Rectal smooth muscle tissue (tissue), 1 donor: ENCODE measurements at regions not wholly inside any gene's neighbourhood (a gene's known extent, or its start where the extent isn't known, plus 50 kb on each side); places are given as distances from the start of the nearest gene placed in this dataset.
"Not testable (repeated sequence)": the region's sequence is repeated elsewhere in the genome, so short reads cannot be mapped to it uniquely, and the experiment has no call there.

ENCODE experiments used
- H3K27ac ChIP-seq: one replicate; pipeline ENCODE4 v1.7.0; 2013; ENCODE audit warnings: low read depth, low read length, inconsistent platforms
- H3K27me3 ChIP-seq: one replicate; pipeline ENCODE4 v1.7.0; 2013; ENCODE audit warnings: low read length; ENCODE audit not compliant: control insufficient read depth, insufficient read depth
- H3K36me3 ChIP-seq: one replicate; pipeline ENCODE4 v1.7.0; 2013; ENCODE audit warnings: low read length; ENCODE audit not compliant: control insufficient read depth, insufficient read depth
- H3K4me1 ChIP-seq: one replicate; pipeline ENCODE4 v1.7.0; 2013; ENCODE audit warnings: low read length; ENCODE audit not compliant: control insufficient read depth, insufficient read depth
- H3K4me3 ChIP-seq: one replicate; pipeline ENCODE4 v1.7.0; 2013; ENCODE audit warnings: low read length
- H3K9ac ChIP-seq: one replicate; pipeline ENCODE4 v1.7.0; 2013; ENCODE audit warnings: low read length

DNA sequence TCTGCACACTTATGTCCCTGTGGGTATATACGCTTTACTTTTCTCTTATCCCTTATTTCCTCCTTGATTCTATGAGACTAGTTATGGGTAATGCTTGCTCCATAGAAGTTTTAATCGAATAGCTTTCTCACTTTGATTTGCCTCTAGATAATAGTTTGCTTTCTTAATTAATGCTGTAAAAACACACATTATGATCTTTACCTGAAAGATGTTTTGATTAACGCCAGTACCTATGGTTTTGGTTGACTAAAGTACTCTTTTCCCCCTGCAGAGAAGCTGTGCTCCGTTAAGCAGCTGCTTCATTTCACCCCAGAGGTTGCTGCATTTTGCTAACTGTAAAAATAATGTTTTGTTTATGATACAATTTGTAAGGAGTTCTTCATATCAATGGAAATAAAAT lies 362.3 kb downstream of the FLRT2 start:
- Histone ChIP-seq H3K36me3 (no peaks in the 10 kb centered on the region), H3K27ac (no peak overlapping the region), H3K4me3 (no peak overlapping the region), H3K9ac (no peak overlapping the region), H3K4me1 (no peaks in the 10 kb centered on the region), H3K27me3 (no peaks in the 10 kb centered on the region)

DNA sequence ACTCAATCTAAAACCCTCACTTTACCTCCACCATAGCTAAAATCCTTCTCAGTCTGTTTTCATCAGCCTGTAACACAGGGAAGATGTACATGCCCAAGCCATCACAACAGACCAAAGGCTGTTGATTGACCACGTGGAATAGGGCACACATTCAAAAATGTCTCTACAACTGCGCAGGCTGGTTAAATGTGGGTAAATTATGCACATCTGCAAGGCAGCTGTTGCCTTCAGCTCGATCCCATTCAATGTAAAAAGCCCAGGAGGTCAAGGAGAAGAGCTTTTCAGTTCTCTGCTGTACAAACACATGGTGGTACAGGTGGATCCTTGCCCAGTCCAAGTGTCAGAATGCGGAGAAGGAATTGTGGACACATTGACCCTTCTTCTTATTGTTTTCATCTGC lies 354.0 kb downstream of the FLRT2 start:
- Histone ChIP-seq H3K9ac (no peak overlapping the region), H3K36me3 (no peaks in the 10 kb centered on the region), H3K4me1 (no peaks in the 10 kb centered on the region), H3K27ac (no peak overlapping the region), H3K4me3 (no peak overlapping the region), H3K27me3 (no peaks in the 10 kb centered on the region)

DNA sequence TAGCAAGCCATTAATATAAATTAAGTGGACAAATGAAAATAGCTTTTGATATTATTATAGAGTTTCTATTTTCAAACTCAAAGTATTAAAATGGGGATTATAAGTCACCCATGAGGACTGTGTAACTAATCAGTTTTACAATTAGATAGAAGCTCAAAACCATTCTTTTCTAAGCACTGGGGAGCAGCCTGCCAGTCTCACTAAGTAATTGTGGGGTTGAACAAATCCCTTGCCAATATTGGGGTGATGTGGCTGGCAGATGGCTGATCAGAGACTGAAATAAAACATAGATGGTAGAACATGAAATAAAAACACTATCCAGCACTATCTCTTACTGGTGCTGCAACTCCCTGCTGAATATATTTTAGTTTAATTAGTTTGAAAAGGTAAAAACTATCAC lies 353.2 kb downstream of the FLRT2 start:
- Histone ChIP-seq H3K9ac (no peak overlapping the region), H3K4me3 (no peak overlapping the region), H3K27ac (no peak overlapping the region), H3K36me3 (no peaks in the 10 kb centered on the region), H3K27me3 (no peaks in the 10 kb centered on the region), H3K4me1 (no peaks in the 10 kb centered on the region)

GRCh38 chr14:85881935-85882334 lies 352.0 kb downstream of the FLRT2 start:
- H3K4me1 ChIP-seq = no peaks in the 10 kb centered on the region
- H3K4me3 ChIP-seq = no peak overlapping the region
- no peak overlapping the region for H3K9ac ChIP-seq
- H3K36me3 ChIP-seq = no peaks in the 10 kb centered on the region
- no peaks in the 10 kb centered on the region for H3K27me3 ChIP-seq
- no peak overlapping the region for H3K27ac ChIP-seq

DNA sequence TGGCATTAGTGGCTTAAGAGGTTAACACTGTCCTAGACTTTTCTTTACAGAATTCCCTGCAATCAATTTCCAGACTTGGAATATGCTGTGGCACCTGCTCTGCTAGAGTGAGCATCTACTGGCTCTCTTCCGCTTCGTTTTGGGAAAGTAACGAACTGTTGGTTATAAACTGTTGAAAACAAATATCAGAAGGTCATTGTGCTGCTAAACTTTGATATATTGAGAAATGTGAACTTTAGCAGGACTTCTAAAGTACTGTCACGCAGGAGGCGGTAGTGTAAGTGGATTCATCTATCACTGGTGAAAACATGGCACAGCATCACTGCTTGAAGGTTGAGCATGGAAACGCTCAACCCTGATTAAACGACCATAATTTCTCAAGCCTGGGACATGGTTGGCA lies 348.9 kb downstream of the FLRT2 start:
- Histone ChIP-seq H3K27me3 (no peaks in the 10 kb centered on the region), H3K27ac (no peak overlapping the region), H3K4me3 (no peak overlapping the region), H3K9ac (no peak overlapping the region), H3K4me1 (no peaks in the 10 kb centered on the region), H3K36me3 (no peaks in the 10 kb centered on the region)

GRCh38 chr14:85873006-85873405 lies 343.1 kb downstream of the FLRT2 start:
- H3K27ac ChIP-seq = no peak overlapping the region
- no peak overlapping the region for H3K4me3 ChIP-seq
- no peaks in the 10 kb centered on the region for H3K4me1 ChIP-seq
- H3K9ac ChIP-seq = no peak overlapping the region
- H3K27me3 ChIP-seq = no peaks in the 10 kb centered on the region
- H3K36me3 ChIP-seq = no peaks in the 10 kb centered on the region

- no peak overlapping the region for H3K27ac ChIP-seq
- H3K27me3 ChIP-seq = no peaks in the 10 kb centered on the region
- H3K9ac ChIP-seq = no peak overlapping the region
- H3K36me3 ChIP-seq = no peaks in the 10 kb centered on the region
- H3K4me3 ChIP-seq = no peak overlapping the region
- no peaks in the 10 kb centered on the region for H3K4me1 ChIP-seq
Observed at GRCh38 chr14:85867450-85867849, 337.5 kb downstream of the FLRT2 start.

DNA sequence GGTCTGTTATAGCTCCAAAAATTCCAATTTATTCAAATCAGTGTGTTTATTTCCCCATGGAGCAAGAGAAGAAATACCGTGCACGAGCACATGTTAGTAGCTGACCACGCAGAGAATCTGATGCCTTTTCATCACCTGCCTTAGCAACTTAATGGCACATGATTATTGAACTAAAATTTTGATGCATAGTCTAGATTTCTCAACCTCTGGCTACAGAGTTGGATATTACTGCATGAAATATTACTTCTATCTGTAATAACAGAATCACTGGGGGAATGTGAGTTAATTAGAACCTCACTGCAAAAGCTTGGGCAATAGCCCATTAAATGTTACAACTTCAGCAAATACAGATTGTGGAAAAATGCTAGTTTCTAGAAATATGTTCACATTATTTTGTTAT lies 335.8 kb downstream of the FLRT2 start:
- Histone ChIP-seq H3K4me3 (no peak overlapping the region), H3K4me1 (no peaks in the 10 kb centered on the region), H3K27ac (no peak overlapping the region), H3K27me3 (no peaks in the 10 kb centered on the region), H3K36me3 (no peaks in the 10 kb centered on the region), H3K9ac (no peak overlapping the region)

- Histone ChIP-seq H3K27ac (no peak overlapping the region), H3K4me1 (no peaks in the 10 kb centered on the region), H3K9ac (no peak overlapping the region), H3K4me3 (no peak overlapping the region), H3K36me3 (no peaks in the 10 kb centered on the region), H3K27me3 (no peaks in the 10 kb centered on the region)
Observed at GRCh38 chr14:85858634-85859033, 328.7 kb downstream of the FLRT2 start.

GRCh38 chr14:85856430-85856829 lies 326.5 kb downstream of the FLRT2 start:
- H3K27me3 ChIP-seq = no peaks in the 10 kb centered on the region
- no peak overlapping the region for H3K4me3 ChIP-seq
- no peak overlapping the region for H3K27ac ChIP-seq
- H3K9ac ChIP-seq = no peak overlapping the region
- no peaks in the 10 kb centered on the region for H3K4me1 ChIP-seq
- H3K36me3 ChIP-seq = no peaks in the 10 kb centered on the region

GRCh38 chr14:85853996-85854526 lies 324.1 kb downstream of the FLRT2 start:
- Histone ChIP-seq H3K27ac (no peak overlapping the region), H3K4me1 (no peaks in the 10 kb centered on the region), H3K36me3 (no peaks in the 10 kb centered on the region), H3K4me3 (no peak overlapping the region), H3K9ac (no peak overlapping the region), H3K27me3 (no peaks in the 10 kb centered on the region)

DNA sequence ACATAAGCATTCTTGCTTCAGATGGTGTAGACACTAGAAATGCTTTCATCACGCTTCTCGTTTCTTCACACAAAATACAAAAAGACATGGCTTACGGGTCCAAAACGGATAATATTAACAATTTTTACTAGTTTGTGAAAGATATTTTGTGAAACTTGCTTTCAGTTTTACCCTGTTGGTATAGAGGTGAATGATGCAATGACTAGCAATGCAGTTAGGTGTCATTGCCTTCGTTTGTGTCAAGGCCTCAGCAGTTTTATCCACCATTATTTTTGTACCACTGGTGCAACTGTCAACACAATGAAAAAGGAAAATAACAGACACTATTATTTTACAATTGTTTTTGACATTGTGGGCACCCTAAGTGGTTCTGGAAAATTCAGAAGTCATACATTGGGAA lies 323.0 kb downstream of the FLRT2 start:
- Histone ChIP-seq H3K27ac (no peak overlapping the region), H3K4me1 (no peaks in the 10 kb centered on the region), H3K4me3 (no peak overlapping the region), H3K9ac (no peak overlapping the region), H3K27me3 (no peaks in the 10 kb centered on the region), H3K36me3 (no peaks in the 10 kb centered on the region)

GRCh38 chr14:85852123-85852522 lies 322.2 kb downstream of the FLRT2 start:
- not testable (repeated sequence) for H3K27ac ChIP-seq, H3K4me3 ChIP-seq, H3K9ac ChIP-seq, H3K27me3 ChIP-seq, H3K4me1 ChIP-seq, H3K36me3 ChIP-seq
